ENCODE measurements at regions not wholly inside any gene's neighbourhood (a gene's known extent, or its start where the extent isn't known, plus 50 kb on each side); places are given as distances from the start of the nearest gene placed in this dataset.

DNA sequence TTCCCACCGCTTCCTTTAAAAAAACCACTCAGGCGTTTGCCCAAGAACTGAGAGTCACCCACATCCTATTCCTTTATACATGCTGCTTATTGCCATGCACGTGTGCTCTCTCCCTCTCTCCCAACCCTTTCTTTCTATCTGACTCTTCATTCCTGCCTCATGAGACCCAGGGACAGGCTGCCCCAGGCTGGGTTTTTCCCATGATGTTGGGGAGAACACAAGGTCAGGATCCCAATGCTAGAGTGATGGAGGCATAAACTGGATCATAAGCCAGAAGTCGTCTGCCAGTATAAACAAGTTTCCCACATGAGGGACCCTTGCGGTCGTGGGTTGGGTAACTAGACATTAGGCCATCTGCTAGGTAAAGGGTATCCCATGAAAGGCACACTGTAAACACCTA, 64.9 kb downstream of the CD2 start:
- DNase-seq (ENCODE audit: low read depth) = no peak

DNA sequence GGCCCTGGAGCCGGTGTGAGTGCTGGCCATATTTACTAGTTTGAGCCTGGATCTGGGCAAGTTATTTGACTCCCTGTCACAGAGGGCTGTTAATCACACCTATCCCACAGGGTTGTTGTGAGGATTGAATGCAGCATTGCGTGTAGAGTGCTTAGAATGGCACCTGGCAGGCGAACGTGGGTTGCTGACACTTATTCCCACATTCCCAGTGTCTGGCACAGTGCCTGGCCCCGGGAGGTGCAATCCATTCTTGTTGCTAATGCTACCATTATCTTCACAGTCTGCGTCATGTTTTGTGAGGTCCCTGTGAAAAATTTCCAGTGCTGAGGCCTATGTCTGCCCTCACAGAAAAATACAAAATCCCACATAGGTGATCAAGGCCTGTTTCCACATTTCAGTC, 66.1 kb downstream of the CD2 start:
- no peak for DNase-seq (ENCODE audit: low read depth)

DNA sequence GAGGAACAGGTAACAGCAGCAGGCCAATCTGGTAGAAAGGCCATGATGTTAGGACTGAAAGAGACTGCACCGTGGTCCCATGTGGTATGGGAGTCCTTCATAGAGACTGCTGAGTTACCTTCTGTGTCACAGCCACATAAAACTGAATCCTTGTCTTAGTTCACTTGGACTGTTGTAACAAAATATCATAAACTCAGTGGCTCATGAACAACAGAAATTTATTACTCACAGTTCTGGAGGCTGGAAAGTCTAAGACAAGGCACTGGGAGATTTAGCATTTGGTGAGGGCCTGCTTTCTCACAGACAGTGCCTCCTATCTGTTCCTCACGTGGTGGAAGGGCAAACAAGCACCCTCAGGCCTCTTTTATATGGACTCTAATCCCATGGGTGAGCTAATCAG, 67.5 kb downstream of the CD2 start:
- DNase-seq (ENCODE audit: low read depth) = no peak

DNA sequence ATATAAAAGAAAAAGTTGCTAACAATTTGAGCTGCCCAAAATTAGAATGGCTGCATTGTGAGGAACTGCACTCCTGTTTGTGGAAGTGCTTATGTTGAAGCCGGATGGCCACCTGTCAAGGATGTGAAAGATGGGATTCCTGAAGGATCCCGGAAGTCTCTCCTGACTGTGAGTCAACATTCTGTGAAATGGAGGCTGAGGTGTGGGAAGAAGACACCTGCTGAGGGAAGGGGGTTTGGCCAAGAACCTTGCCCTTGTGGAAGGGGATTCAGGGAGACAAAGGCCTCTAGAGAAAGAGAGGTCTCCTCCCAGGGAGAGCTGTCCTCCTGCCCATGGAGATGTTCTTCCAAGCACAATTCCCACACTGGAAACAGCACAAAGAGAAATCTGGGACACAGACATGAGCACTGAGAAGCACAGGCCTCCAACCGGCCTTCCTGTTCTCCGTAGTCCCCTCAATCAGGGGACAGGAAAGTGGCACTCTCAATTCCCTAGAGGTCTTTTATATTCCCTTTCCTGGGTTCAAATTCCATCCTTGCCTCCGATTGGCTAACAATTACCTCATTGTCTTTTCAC, 70.5 kb downstream of the CD2 start:
- no peak for DNase-seq (ENCODE audit: low read depth)

DNA sequence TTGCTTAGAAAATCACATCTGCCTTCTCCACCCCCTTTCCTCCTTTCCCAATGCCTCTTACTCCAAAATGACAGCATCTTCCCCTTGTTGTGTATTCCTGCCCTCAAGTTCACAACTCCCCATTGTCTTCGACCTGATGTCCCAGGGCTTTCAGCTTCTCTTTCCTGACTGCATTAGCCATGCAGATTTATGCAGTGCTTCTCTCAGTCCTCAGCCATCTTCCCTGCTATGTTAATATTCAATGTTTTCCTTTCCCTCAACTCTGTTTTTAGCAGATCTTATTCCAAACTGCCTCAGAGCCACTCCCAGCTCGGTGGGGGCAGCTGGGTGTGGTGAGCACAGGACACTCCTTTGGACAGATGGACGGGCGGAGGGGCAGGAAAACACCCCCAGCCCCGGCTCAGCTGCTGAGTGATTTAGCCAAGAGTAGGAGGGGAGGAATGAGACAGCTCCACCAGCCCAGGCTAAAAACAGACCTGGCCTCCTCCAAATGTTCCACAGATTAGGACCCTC, 71.0 kb downstream of the CD2 start:
- no peak for DNase-seq (ENCODE audit: low read depth)

DNA sequence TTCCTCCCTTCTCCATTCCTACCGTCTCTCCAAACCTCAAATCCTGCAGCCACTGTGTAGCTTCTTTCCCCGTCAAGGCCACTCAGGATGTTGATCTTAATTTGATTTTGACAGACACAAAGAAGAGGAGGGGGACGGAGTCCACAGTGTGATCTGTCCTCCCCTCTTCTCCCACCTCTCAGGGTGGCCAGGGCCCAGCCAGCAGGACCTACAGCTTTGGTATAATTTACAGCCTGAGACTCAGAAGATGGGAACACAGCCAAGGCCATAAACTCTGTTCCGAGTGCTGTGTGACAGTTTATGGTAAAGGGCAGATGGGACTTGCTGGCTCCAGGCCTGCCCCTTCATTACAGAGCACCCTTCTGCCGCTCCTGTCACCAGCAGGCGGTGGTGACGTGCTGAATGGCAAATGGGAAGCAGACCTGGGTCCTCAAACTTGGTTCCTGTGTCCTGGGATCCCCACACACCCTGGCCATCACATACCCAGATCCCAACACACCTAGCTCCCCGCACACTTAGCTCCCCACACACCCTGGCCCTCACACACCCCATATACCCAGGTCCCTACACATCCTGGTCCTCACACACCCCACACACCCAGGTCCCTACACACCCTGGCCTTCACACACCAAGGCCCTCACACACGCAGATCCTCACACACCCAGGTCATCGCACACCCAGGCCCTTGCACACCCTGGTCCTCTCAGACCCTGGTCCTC, 71.6 kb downstream of the CD2 start:
- DNase-seq (ENCODE audit: low read depth) = no peak

DNA sequence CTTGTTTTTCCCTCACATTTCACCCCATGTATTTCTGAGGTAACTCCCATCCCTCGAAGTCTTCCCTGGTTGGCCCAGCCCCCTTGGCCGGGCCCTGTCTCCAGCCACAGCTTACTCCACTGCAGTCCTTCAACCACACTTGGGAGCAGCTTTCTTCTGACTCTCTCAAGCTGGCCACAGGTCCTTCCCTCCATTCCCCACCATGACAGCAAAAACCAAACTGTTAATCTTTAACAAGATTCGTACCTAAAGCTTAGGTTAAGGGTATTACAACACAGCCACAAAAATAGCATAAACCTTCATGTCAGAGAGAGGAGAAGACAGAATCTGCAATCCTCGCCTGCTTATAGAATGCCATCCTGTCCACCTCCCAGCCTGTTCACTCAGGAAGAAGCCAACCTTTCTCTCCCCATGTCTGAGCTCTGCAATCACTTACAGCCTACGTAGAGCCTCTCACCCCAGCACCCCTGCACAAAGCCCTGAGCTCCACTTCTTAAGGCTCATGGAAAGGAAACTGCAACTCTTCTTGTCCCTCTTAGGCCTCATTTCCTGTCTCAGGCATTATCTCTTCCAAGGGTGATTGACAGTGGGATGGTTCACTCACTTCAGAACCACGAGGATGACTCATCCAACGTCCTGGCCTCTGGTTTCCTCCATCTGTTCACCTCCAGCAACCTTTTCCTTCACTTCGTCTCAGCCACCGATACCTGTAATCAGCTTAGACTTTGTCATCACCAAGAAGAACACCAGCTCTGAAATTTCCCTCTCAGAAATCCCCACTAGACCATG, 72.8 kb downstream of the CD2 start:
- DNase-seq (ENCODE audit: low read depth) = peak; percentile 42

DNA sequence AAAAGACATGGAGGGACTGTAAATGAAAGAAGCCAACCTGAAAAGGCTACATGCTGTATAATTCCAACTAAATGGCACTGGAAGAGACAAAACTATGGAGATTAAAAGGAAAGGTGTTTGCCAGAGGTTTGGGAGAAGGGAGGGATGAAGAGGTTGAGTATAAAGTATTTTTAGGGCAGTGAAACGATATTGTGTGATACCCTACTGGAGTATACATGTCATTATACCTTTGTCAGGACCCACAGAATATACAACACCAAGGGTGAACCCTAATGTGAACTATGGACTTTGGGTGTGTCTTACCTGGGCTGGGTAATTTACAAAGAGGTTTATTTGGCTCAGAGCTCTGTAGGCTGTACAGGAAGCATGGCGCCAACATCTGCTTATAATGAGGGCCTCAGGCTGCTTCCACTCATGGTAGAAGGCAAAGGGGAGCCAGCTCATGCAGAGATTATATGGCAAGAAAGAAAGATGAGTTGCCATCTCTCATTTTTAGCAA, 73.4 kb downstream of the CD2 start:
- no peak for DNase-seq (ENCODE audit: low read depth)

DNA sequence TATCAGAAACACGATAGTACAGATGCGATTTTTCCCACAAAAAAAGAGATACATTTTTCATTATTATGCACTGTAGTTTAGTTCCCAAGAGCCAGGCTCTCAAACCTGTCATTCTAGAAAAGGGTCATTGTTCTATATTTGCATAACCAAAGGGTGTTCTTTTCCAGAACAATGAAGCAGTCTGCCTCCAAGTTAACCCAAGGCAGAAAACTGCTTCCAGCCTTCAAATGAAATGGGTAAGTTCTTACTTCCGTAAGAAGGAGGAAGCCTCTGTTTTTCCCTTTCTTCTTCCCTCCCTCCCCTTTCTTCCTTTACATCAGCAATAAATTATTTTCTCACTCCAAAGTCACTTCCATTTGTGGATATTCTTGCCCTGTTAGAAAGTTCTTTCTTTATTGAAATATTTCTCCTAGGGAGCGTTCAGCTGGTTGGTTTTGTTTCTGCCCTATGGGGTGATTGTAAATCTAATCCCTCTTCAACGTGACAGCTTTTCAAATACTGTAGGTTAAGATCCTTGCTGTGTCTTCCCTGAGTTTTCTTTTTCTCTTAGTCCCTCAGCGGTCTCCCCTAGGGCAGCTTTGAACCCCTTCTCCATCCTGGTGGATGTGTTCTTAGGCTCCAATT, 77.3 kb upstream of the PTGFRN start:
- no peak for DNase-seq (ENCODE audit: low read depth)

DNA sequence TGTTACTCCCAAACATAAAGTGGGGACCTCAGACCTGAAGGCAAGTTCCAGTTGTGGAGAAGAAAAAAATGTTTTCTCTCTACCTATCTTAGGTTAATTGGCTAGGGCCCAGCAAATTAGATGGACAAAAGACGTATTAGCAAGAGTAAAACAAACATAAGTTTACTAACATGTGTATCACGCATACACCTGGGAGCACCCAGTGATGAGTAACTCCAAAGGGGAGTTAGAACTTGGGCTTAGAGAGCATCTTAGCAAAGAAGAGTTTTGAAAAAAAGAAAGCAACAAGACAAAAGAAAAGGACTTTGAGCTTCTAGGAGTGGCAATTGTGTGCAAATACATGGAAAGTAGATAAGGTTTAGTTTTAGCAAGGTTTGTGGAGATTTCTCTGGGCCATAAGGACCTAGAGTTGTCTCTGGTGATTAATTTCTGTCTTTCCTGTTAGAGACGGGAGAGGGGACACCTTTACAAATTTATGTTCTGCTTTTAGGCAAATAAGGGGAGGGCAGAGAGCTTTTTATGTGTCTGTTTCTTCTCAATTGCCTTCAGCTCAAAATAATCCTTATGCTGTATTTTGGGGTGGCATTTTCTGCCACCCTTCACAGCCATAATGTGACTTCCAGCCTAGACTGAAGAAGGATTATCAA, 76.7 kb upstream of the PTGFRN start:
- no peak for DNase-seq (ENCODE audit: low read depth)

DNA sequence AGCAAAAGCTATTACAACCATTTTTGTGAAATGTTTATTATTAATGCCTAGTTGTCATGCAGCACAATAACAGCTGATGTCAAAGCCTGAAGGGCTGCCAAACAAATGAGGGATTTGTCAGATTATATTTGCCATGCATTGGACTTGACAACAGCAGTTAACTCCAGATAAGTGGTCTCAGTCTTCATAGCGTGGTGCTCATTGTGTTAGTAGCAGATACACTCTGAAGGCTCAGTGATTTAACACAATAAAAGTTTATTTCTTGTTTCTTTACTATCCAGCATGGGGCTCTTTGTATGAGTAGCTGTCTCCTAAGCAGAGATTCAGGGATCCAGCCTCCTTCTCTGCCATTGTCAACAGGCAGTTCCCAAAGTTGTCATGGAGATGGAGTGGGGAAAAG, 76.0 kb upstream of the PTGFRN start:
- no peak for DNase-seq (ENCODE audit: low read depth)

DNA sequence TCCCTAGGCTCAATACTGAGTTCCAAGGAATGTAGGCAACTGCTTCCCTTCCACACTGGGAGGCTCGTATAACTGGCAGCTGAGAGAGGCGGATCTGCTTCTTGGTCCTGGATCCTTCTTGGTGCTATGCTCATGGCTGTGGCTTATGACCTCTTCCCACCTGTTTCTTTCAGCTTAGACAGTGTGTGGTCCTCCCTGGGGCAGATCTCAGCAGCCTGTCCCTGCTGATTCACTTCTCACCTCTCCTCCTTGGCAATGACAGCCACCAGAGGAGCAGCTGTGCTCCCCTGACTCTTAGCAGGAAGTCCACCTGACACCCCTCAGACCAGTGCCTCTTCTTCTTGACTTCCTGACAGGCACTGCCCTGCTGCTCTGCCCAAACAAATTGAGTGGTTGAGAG, 75.1 kb upstream of the PTGFRN start:
- DNase-seq (ENCODE audit: low read depth) = no peak

DNA sequence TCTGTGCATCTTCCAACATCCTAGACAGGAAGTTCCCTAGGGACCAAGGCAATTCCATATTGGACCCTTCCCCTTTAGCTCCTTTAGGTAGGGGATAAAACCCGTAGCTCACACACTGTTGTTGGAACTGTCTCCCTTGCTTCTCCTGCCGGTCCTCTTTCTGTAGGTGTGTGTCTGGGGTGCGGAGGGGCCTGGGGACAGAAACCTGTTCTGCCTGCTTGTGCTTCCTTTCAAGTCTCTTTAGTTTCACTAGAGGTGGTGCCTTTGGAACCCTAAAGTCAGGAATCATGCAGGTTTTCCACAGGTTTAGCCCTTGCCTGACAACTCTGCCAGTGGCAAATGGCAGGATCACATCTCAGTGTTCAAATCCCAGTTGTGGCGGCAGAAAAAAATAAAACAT, 74.6 kb upstream of the PTGFRN start:
- no peak for DNase-seq (ENCODE audit: low read depth)

DNA sequence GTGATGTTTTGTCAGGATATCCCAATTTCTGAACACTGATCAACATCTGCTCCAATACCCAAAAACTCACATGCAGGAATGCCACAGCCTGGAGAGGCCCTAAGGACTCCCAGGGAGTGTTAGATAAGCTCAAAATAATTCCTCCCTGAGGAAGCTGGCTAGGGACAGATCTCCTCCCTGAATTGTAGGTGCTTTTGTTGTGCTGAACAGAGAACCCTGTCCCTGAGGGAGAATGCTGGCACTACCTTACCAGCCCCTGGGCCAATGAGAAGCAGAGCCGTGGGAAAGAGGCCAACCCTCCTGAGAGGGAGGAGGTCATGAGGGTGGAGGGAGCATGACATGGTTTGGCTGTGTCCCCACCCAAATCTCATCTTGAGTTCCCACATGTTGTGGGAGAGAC, 73.6 kb upstream of the PTGFRN start:
- DNase-seq (ENCODE audit: low read depth) = no peak

DNA sequence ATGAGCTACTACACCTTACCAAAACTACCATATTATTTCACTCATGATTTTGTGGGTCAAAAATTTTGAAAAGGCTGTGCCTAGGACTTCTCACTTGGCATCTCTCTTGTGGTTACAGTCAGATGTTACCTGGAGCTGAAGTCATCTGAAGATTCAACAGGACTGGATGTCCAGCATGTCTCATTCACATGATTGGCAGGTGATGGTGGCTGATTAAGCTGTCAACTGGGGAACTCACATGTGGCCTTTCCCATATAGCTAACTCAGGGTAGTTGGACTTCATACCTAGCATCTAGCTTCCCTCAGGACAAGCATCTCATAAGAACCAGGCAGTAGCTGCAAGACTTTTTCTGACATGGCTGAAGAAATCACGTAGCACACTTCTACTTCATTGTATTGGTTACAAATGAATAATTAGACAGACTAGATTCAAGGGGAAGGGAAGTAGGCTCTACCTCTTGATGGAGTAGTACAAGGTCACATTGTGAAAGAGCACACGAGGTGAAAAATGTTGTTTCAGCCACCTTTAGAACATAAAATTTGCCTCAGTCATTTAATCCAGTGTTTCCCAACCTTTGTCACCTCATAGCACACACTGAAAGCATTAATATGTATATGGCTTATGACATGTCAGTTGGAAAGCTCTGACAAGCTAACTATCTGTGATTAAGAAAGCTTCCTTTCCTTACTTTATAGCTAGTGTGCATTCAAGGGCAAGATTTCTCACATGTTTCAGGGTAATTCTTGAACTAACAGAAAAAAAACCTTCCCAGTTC, 68.0 kb upstream of the PTGFRN start:
- DNase-seq (ENCODE audit: low read depth) = no peak

DNA sequence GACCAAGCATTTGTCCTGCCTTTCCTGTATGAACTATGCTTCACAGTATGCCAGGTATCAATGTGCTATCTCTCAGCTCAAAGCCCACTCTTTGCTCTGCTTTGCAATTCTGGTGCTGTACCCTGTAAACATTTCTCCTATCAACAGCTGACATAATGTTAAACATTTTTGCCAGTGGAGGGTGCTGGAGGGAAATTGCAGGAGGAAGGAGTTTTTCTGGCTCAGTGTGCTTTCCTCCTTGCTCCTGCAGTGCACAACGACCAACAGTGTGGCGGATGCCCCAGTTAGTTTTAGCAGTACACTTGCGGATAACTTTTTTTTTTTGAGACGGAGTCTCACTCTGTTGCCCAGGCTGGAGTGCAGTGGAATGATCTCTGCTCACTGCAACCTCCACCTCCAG, 67.1 kb upstream of the PTGFRN start:
- DNase-seq (ENCODE audit: low read depth) = no peak

DNA sequence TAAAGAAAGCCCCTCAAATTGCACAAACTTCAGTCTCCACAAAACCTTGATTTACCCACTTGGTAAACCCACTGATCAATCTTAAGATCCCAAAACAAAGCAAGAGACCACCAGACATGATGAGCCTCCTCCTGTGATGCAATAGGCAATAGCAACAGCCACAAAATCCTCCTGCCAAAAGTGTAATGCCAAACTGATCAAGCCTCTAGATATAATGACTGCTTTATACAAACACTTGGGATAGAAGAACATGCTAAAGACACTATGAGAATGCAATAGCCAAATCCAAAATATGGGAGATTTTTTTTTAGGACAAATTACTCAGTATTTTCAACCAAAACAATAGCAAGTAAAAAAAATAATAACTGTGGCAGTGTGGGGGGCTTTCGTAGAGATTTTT, 64.9 kb upstream of the PTGFRN start:
- no peak for DNase-seq (ENCODE audit: low read depth)

DNA sequence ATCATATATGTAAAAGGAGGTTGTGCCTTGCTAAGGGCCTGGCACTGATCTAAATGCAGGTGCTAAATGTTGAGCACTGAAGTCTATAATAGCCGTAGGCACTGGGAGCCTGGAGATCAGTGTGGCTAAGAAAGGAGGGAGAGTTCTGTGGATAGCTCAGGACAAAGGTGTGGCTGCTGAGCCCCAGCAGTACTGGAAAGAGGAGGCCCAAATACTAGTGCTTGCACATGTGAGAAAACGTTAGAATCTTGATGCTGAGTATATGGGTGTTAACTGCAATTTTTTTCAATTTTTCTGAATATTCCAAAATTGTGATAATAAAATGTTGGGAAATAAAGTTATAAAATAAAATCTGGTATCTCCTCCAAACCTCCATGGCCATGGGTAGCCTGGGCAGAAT, 62.5 kb upstream of the PTGFRN start:
- DNase-seq (ENCODE audit: low read depth) = no peak

DNA sequence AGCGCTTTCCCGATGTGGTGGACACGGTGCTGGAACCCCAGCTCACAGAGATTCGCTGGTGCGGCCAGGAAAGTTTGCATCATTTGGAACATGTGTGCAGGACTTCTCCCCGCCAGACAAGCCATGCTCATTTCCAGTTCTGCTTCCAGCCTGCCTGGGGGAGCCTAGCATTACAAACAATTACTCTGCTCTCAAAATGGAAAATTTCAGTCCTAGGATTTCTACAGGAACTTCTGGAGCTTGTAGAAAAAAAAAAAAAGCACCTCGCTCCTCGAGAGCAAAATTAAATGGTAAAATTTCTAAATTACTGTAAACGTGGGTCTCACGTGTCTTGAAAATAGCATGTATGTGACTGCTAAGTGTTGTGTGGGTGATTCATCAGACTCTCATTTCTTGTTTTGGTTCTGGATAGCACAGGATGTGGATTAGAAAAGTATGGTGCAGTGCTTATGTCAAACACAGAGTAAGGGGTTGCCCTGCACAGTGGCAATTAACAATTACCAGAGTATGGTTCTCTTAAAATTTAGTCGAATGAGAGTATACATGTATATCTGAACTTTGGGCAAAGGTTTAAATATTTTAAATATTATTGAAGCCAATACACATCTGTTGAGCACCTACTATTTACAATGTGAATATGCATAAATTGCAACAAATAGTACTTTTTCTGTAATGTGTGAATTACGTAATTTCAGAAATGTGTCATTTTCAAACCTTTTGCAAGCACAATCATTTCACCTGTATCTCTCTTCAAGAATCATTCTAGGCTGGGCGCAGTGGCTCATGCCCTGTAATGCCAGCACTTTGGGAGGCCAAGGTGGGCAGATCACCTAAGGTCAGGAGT, 61.8 kb upstream of the PTGFRN start:
- DNase-seq (ENCODE audit: low read depth) = no peak

DNA sequence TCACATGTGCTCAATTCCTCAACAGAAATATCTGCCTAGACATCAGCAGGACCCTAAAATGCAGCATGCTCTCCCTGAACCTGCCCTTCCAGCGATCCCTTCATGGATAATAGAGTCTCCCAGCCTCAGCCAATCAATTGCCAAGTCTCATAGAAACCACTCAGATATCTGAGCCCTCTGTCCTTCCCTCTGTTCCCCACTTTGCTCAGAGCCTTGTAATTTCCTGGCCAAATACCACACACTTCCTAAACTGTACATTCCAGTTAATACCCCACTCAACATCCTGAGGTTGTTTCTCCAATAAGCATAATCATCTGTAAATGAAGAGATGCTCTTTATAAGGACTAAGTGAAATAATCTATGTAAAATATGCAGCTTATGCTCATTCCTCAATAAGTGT, 59.3 kb upstream of the PTGFRN start:
- DNase-seq (ENCODE audit: low read depth) = no peak
